Lower lobe of right lung (tissue), 2 donors: ENCODE measurements at regions not wholly inside any gene's neighbourhood (a gene's known extent, or its start where the extent isn't known, plus 50 kb on each side); places are given as distances from the start of the nearest gene placed in this dataset.

Experiments used
- ATAC-seq, 2 donors: fragments of 200-7000 bp; cut with Tn5 transposase; one replicate each; pipeline ENCODE4 v1.9.1; 2020 to 2022; ENCODE audit warnings: mild to moderate bottlenecking in 2 of 2, moderate library complexity in 2 of 2
- DNase-seq: peaks from one replicate; pipeline ENCODE4 v3.0.0-alpha.2; 2020
- H3K27ac ChIP-seq: fragments of 200-600 bp; one replicate; pipeline ENCODE4 v1.8.0; 2022
- H3K27me3 ChIP-seq: fragments of 200-600 bp; one replicate; pipeline ENCODE4 v1.8.0; 2022; ENCODE audit warnings: low read depth
- H3K36me3 ChIP-seq: fragments of 200-600 bp; one replicate; pipeline ENCODE4 v1.8.0; 2022; ENCODE audit warnings: mild to moderate bottlenecking
- H3K4me1 ChIP-seq: fragments of 200-600 bp; one replicate; pipeline ENCODE4 v1.8.0; 2022
- H3K4me3 ChIP-seq: fragments of 200-600 bp; one replicate; pipeline ENCODE4 v1.8.0; 2022; ENCODE audit warnings: mild to moderate bottlenecking
- H3K9me3 ChIP-seq: fragments of 200-600 bp; one replicate; pipeline ENCODE4 v1.8.0; 2022
- intact Hi-C: fragments of 100-400 bp; cut with DNase I; formaldehyde crosslinking; loops from one replicate; pipeline ENCODE4 v1.11.0; 2022
- TF ChIP-seq, protein P1 (sequence below): fragments of 200-600 bp; IDR thresholded peaks from one replicate; pipeline ENCODE4 v1.8.0; 2022; ENCODE audit warnings: antibody characterized with exemption, mild to moderate bottlenecking
- donor health status: DM: no; HTN: yes; CAD: no; lungs with severe emphysema.

DNA sequence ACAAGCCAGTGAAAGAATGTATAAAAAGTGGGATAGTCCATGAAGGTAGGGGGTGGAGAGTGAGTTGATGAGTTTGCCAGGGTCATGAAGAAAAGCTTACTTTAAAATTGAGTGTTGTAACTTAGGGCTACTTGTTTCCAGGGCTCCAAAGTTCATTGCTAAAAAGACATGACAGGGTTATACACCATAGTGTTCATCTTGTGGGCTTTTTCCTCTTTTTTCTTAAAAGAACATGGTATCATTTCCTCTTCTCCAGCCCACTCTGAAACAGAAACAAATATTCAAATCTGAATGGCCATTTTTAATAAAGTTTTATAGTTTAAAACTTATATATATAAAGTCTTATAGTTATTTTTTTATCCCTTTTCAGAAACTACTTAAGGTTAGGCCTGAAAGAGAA is 115.7 kb upstream of the SMC2 start:
- Histone ChIP-seq H3K9me3 (no peaks in the 10 kb centered on the region), H3K36me3 (no peaks in the 10 kb centered on the region), H3K4me3 (no peak overlapping the region), H3K27ac (no peak overlapping the region), H3K4me1 (no peaks in the 10 kb centered on the region), H3K27me3 (no peaks in the 10 kb centered on the region)
- ATAC-seq, result no peak
- intact Hi-C loops, result no loop called here
- DNase-seq, result no peak
- TF ChIP-seq, protein P1, sequence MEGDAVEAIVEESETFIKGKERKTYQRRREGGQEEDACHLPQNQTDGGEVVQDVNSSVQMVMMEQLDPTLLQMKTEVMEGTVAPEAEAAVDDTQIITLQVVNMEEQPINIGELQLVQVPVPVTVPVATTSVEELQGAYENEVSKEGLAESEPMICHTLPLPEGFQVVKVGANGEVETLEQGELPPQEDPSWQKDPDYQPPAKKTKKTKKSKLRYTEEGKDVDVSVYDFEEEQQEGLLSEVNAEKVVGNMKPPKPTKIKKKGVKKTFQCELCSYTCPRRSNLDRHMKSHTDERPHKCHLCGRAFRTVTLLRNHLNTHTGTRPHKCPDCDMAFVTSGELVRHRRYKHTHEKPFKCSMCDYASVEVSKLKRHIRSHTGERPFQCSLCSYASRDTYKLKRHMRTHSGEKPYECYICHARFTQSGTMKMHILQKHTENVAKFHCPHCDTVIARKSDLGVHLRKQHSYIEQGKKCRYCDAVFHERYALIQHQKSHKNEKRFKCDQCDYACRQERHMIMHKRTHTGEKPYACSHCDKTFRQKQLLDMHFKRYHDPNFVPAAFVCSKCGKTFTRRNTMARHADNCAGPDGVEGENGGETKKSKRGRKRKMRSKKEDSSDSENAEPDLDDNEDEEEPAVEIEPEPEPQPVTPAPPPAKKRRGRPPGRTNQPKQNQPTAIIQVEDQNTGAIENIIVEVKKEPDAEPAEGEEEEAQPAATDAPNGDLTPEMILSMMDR, result no peak

- ATAC-seq, result no peak
- TF ChIP-seq, protein P1, result no peak
- no peak for DNase-seq
- Histone ChIP-seq H3K4me1 (no peaks in the 10 kb centered on the region), H3K27ac (no peak overlapping the region), H3K9me3 (no peaks in the 10 kb centered on the region), H3K4me3 (no peak overlapping the region), H3K36me3 (no peaks in the 10 kb centered on the region), H3K27me3 (no peaks in the 10 kb centered on the region)
- intact Hi-C loops, result no loop called here
Measured at GRCh38 chr9:103981912-103982311, 112.2 kb upstream of the SMC2 start.

GRCh38 chr9:103985077-103985476 is 109.0 kb upstream of the SMC2 start:
- no peak for ATAC-seq
- Histone ChIP-seq H3K27ac (no peak overlapping the region), H3K36me3 (no peaks in the 10 kb centered on the region), H3K4me1 (no peaks in the 10 kb centered on the region), H3K27me3 (no peaks in the 10 kb centered on the region), H3K9me3 (no peaks in the 10 kb centered on the region), H3K4me3 (no peak overlapping the region)
- DNase-seq, result no peak
- TF ChIP-seq, protein P1, result no peak
- intact Hi-C loops, result no loop called here

- H3K36me3 ChIP-seq, result no peaks in the 10 kb centered on the region
- no peak overlapping the region for H3K27ac ChIP-seq
- no peaks in the 10 kb centered on the region for H3K4me1 ChIP-seq
- TF ChIP-seq, protein P1, result no peak
- intact Hi-C loops, result no loop called here
- no peak overlapping the region for H3K4me3 ChIP-seq
- DNase-seq (no peak), ATAC-seq (no peak)
- no peaks in the 10 kb centered on the region for H3K9me3 ChIP-seq
- H3K27me3 ChIP-seq, result no peaks in the 10 kb centered on the region
Measured at GRCh38 chr9:103988821-103989220, 105.3 kb upstream of the SMC2 start.

DNA sequence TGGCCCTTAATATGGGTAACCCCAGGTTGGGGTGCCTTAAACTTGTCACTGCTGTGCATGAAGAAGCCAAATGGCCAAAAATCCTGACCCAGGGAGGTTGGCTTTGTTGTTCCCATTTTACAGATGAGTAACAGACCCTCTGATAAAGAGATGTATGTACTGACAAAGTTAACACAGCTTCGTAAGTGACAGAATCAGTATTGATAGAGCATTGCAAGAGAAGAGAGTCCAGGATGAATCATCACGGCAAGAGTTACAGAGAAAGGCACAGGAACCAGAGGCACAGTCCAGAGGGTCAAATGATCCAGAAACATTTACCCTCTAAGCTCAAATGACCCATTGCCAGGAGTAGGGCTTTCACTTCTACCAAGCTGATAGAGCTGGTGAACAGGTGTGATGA is 103.8 kb upstream of the SMC2 start:
- Histone ChIP-seq H3K4me1 (no peaks in the 10 kb centered on the region), H3K27ac (no peak overlapping the region), H3K36me3 (no peaks in the 10 kb centered on the region), H3K27me3 (no peaks in the 10 kb centered on the region), H3K4me3 (no peak overlapping the region), H3K9me3 (no peaks in the 10 kb centered on the region)
- intact Hi-C loops, result no loop called here
- DNase-seq, result no peak
- ATAC-seq, result no peak
- TF ChIP-seq, protein P1, result no peak

GRCh38 chr9:103991001-103991400 is 103.1 kb upstream of the SMC2 start:
- TF ChIP-seq, protein P1, result no peak
- ATAC-seq (no peak), DNase-seq (no peak)
- Histone ChIP-seq H3K36me3 (no peaks in the 10 kb centered on the region), H3K4me1 (no peaks in the 10 kb centered on the region), H3K27me3 (no peaks in the 10 kb centered on the region), H3K4me3 (no peak overlapping the region), H3K9me3 (no peaks in the 10 kb centered on the region), H3K27ac (no peak overlapping the region)
- intact Hi-C loops, result no loop called here
